Gastroesophageal sphincter (tissue), 4 donors: ENCODE measurements at regions not wholly inside any gene's neighbourhood (a gene's known extent, or its start where the extent isn't known, plus 50 kb on each side); places are given as distances from the start of the nearest gene placed in this dataset.

ENCODE experiments used
- ATAC-seq: fragments of 150-250 bp; one replicate; pipeline ENCODE4 v1.9.1; 2016; ENCODE audit warnings: mild to moderate bottlenecking, moderate library complexity
- H3K27ac ChIP-seq, 4 donors: fragments of 200-600 bp; sonication (generic) in 3 of 4; 1 replicate in 3 of 4; 2 replicates in 1 of 4; pipeline ENCODE4 v1.5.1; 2016 to 2019
- H3K27me3 ChIP-seq: fragments of 200-600 bp; sonication (generic); one replicate; pipeline ENCODE4 v1.5.1; 2019
- H3K36me3 ChIP-seq, 2 donors: fragments of 200-600 bp; sonication (generic); one replicate each; pipeline ENCODE4 v1.5.1; 2019; ENCODE audit warnings: control low read depth in 1 of 2
- H3K4me1 ChIP-seq, 3 donors: fragments of 200-600 bp; sonication (generic); 1 replicate in 2 of 3; 2 replicates in 1 of 3; pipeline ENCODE4 v1.5.1; 2016 to 2019; ENCODE audit warnings: control low read depth in 2 of 3
- H3K4me3 ChIP-seq, 2 donors: fragments of 200-600 bp; sonication (generic); one replicate each; pipeline ENCODE4 v1.5.1; 2019; ENCODE audit warnings: mild to moderate bottlenecking in 1 of 2, moderate library complexity in 1 of 2
- H3K9me3 ChIP-seq, 3 donors: fragments of 200-600 bp; sonication (generic); one replicate each; pipeline ENCODE4 v1.5.1; 2017 to 2019; ENCODE audit warnings: control low read depth in 2 of 3
- EP300 ChIP-seq: sonication (generic); formaldehyde crosslinking; IDR thresholded peaks from one replicate; pipeline ENCODE4 v1.6.1; 2017; ENCODE audit warnings: antibody characterized with exemption, mild to moderate bottlenecking
- POLR2A ChIP-seq, 2 donors: fragments of 450-650 bp; IDR thresholded peaks; one replicate each; pipeline ENCODE4 v1.6.1; 2017; ENCODE audit warnings: antibody characterized with exemption in 2 of 2, mild to moderate bottlenecking in 2 of 2, moderate library complexity in 1 of 2
- POLR2AphosphoS5 ChIP-seq: sonication (generic); formaldehyde crosslinking; IDR thresholded peaks from one replicate; pipeline ENCODE4 v1.6.1; 2017; ENCODE audit warnings: antibody characterized with exemption
- WGBS, 2 donors: methylation state at CpG; one replicate each; pipeline ENCODE4 v1.1.5; 2018; ENCODE audit warnings: low coverage in 1 of 2; 5-methylcytosine and 5-hydroxymethylcytosine counted together
- TF ChIP-seq, protein P1 (sequence below), 4 experiments: fragments of 200-600 bp in 2 of 4; fragments of 450-650 bp in 2 of 4; sonication (generic) in 1 of 4; IDR thresholded peaks; one replicate each; pipeline ENCODE4 v1.5.1; 2017 to 2019; ENCODE audit warnings: antibody characterized with exemption in 4 of 4, mild to moderate bottlenecking in 2 of 4, moderate library complexity in 2 of 4

DNA sequence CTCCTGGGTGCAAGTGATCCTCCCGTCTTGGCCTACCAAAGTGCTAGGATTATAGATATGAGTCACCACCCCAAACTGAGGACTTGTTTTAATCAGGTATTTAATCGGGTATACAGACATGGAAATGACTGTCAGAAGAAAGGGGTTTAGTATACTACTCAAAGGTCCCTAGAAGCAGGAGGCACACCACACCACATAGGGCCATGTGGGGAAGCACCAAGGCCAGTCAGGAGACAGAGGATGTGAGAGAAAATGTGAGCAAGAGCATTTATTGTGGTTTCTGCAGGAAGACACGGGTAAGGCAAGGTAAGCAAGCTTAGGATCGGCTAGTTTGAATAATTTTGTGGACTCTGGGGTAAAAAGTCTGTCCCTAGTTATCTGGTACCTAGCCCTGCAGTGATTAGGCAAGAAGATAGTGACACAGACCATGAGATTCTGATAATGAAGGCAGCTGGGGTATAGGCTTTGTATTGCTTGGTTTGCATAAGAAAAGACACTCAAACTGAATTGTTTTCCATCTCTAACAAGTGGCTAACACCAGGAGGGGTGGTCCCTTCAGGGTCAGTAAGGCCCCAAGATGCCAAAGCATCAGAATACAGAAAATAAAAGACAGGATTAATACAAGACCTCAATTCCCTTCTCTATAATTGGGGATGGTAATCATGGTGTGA lies 408.8 kb upstream of the F9 start:
- Histone ChIP-seq H3K36me3 (no peaks in the 10 kb centered on the region), H3K9me3 (no peaks in the 10 kb centered on the region), H3K27me3 (no peaks in the 10 kb centered on the region), H3K4me1 (no peaks in the 10 kb centered on the region), H3K4me3 (no peak overlapping the region), H3K27ac (no peak overlapping the region)
- ATAC-seq = no peak
- 58 to 89% methylated on average over 2 to 3 of the region's 4 CpGs for WGBS, 2 donors
- TF ChIP-seq EP300 (no peak), POLR2A (IDR thresholded peaks at IDR 0.05) (no peak), POLR2AphosphoS5 (no peak)
- TF ChIP-seq, protein P1, sequence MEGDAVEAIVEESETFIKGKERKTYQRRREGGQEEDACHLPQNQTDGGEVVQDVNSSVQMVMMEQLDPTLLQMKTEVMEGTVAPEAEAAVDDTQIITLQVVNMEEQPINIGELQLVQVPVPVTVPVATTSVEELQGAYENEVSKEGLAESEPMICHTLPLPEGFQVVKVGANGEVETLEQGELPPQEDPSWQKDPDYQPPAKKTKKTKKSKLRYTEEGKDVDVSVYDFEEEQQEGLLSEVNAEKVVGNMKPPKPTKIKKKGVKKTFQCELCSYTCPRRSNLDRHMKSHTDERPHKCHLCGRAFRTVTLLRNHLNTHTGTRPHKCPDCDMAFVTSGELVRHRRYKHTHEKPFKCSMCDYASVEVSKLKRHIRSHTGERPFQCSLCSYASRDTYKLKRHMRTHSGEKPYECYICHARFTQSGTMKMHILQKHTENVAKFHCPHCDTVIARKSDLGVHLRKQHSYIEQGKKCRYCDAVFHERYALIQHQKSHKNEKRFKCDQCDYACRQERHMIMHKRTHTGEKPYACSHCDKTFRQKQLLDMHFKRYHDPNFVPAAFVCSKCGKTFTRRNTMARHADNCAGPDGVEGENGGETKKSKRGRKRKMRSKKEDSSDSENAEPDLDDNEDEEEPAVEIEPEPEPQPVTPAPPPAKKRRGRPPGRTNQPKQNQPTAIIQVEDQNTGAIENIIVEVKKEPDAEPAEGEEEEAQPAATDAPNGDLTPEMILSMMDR (IDR thresholded peaks at IDR 0.05) = no peak

DNA sequence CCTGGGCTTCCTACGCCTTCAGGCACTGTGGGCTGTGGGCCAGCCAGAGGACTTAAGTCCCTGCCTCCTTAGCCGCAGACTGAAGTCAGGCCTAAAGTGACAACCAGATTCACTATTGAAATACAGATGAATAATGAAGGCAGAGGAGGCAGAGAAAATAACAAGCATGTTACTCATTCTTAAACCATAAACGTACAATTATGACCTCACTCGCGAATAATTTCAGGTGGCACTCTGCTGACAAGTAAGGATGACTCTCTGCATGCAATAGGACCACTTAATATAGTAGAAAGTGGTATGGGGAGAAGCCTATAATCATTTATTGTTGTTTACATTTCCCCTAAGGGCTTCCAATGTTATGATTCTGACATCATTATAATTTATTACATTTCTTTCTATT lies 409.2 kb upstream of the FGF13 start:
- H3K36me3 ChIP-seq = no peaks in the 10 kb centered on the region
- WGBS, 2 donors = 75 to 82% methylated on average over 3 to 5 of the region's 5 CpGs
- no peak overlapping the region for H3K4me3 ChIP-seq
- TF ChIP-seq POLR2AphosphoS5 (no peak), POLR2A (IDR thresholded peaks at IDR 0.05) (no peak), EP300 (no peak)
- TF ChIP-seq, protein P1 (IDR thresholded peaks at IDR 0.05) = no peak
- no peaks in the 10 kb centered on the region for H3K9me3 ChIP-seq
- H3K27ac ChIP-seq = no peak overlapping the region
- H3K27me3 ChIP-seq = no peaks in the 10 kb centered on the region
- no peak for ATAC-seq
- no peaks in the 10 kb centered on the region for H3K4me1 ChIP-seq

DNA sequence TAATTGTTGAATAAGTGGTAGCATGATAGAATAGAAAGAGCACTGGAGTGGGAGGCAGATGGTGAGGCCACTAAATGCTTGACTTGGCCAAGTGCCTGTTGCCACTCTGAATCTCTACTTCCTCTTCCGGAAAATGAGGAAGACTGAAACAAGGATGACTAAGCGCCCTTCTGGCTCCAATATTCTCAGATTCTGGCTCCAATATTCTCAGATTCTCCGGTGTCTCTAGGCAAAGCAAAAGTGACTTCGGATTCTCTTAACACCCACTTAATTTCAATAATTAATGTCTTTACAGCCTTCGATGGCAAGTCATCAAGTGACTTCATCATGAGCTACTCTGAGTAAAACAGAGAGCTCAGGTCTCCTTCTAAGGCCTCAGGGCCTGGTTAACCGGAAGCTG lies 402.2 kb upstream of the FGF13 start:
- TF ChIP-seq POLR2A (IDR thresholded peaks at IDR 0.05) = no peak
- ATAC-seq = peak; percentile 31
- no peaks in the 10 kb centered on the region for H3K27me3 ChIP-seq
- no peaks in the 10 kb centered on the region for H3K36me3 ChIP-seq
- no peak overlapping the region for H3K4me3 ChIP-seq
- no peak overlapping the region for H3K27ac ChIP-seq
- WGBS, 2 donors = 48 to 59% methylated on average over 5 to 6 of the region's 6 CpGs
- H3K4me1 ChIP-seq = peaks cover 0 to 5% (median 0%) of the 10 kb centered on the region in 3 donors
- no peaks in the 10 kb centered on the region for H3K9me3 ChIP-seq

DNA sequence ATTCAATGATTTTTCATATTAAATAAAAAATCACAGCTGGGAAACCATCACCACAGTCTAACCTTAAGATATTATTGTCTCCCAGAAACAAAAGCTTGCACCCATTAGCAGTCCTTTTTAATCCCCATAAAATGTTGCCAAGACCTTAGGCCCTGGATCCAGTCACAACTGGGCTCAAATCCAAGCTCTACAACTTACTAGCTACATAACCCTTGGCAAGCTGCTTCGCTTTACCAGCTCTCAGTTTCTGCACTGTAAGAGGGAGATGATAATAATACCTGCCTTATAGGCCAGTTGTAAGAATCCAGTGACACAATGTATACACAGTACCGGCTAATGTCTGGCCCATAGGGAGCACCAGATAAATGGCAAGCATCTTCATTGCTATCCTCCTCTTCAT lies 400.9 kb upstream of the FGF13 start:
- no peaks in the 10 kb centered on the region for H3K27me3 ChIP-seq
- H3K27ac ChIP-seq = no peak overlapping the region
- 0 to 68% methylated on average over 1 to 2 of the region's 2 CpGs for WGBS, 2 donors
- no peaks in the 10 kb centered on the region for H3K9me3 ChIP-seq
- H3K4me1 ChIP-seq = peaks cover 0 to 5% (median 0%) of the 10 kb centered on the region in 3 donors
- H3K4me3 ChIP-seq = no peak overlapping the region
- H3K36me3 ChIP-seq = no peaks in the 10 kb centered on the region
- ATAC-seq = no peak
- TF ChIP-seq POLR2AphosphoS5 (no peak), POLR2A (IDR thresholded peaks at IDR 0.05) (no peak), EP300 (no peak)
- TF ChIP-seq, protein P1 (IDR thresholded peaks at IDR 0.05) = no peak

DNA sequence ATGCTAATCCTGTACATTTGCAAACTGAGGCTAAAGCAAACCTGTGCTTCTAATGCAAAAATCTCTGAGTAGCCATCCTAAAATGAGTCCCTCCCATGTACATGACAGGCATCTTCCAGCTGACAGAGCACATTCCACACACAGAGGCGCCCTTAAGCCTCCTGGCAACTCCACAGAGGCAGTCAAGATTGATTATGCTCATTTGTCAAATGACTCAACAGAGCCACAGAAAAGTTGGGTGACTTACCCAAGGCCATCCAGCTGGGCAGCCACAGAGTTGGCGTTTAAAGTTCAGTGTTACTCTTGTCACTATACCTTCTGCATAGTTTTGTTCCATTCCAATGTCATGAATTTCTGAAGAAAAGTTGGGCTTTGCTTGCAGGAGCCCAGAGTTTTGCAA lies 394.6 kb upstream of the FGF13 start:
- Histone ChIP-seq H3K4me3 (no peak overlapping the region), H3K27me3 (no peaks in the 10 kb centered on the region), H3K36me3 (no peaks in the 10 kb centered on the region), H3K27ac (no peak overlapping the region), H3K4me1 (no peaks in the 10 kb centered on the region), H3K9me3 (no peaks in the 10 kb centered on the region)
- WGBS, 2 donors = no CpG with 5 or more reads among the region's 2 CpGs
- no peak for ATAC-seq
- TF ChIP-seq POLR2A (IDR thresholded peaks at IDR 0.05) (no peak), POLR2AphosphoS5 (no peak), EP300 (no peak)
- TF ChIP-seq, protein P1 (IDR thresholded peaks at IDR 0.05) = no peak
